ENCODE measurements at regions not wholly inside any gene's neighbourhood (a gene's known extent, or its start where the extent isn't known, plus 50 kb on each side); places are given as distances from the start of the nearest gene placed in this dataset.

DNA sequence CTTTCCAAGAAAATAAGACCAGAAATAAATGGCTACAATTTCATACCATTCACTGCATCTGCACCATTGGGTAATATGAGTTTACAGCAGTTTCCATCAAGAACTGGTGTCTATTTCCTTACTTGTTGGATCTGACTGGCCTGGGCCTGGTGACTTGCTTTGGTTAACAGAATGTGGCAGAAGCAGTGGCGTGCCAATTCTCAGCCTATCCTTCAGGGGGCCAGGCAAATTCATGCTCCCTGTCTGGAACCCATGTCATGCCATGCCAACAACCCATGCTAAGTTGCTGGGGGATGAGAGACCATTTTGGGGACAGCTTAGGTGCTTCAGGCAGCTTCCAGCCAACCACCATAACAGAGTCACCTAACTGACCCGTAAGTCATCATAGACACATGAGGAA is 656.7 kb downstream of the SPOCK3 start:
- TF ChIP-seq, protein P1, sequence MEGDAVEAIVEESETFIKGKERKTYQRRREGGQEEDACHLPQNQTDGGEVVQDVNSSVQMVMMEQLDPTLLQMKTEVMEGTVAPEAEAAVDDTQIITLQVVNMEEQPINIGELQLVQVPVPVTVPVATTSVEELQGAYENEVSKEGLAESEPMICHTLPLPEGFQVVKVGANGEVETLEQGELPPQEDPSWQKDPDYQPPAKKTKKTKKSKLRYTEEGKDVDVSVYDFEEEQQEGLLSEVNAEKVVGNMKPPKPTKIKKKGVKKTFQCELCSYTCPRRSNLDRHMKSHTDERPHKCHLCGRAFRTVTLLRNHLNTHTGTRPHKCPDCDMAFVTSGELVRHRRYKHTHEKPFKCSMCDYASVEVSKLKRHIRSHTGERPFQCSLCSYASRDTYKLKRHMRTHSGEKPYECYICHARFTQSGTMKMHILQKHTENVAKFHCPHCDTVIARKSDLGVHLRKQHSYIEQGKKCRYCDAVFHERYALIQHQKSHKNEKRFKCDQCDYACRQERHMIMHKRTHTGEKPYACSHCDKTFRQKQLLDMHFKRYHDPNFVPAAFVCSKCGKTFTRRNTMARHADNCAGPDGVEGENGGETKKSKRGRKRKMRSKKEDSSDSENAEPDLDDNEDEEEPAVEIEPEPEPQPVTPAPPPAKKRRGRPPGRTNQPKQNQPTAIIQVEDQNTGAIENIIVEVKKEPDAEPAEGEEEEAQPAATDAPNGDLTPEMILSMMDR (conservative IDR thresholded peaks at IDR 0.05; ENCODE audit: low read length) = no peak
- no peak for TF ChIP-seq EZH2phosphoT487 (IDR thresholded peaks at IDR 0.05; ENCODE audit: borderline replicate concordance)
